GM04503 (cell line): ENCODE measurements at regions not wholly inside any gene's neighbourhood (a gene's known extent, or its start where the extent isn't known, plus 50 kb on each side); places are given as distances from the start of the nearest gene placed in this dataset.

Source experiments
- DNase-seq: peaks from one replicate; pipeline ENCODE4 v3.0.0-alpha.2; 2012; ENCODE audit warnings: low read depth

GRCh38 chr2:51225377-51225776 is 193.4 kb upstream of the NRXN1 start:
- no peak for DNase-seq

GRCh38 chr2:51224790-51225189 is 192.9 kb upstream of the NRXN1 start:
- DNase-seq = no peak

- DNase-seq = no peak
Measured at GRCh38 chr2:51222106-51222505, 190.2 kb upstream of the NRXN1 start.

GRCh38 chr2:51220606-51221005 is 188.7 kb upstream of the NRXN1 start:
- no peak for DNase-seq

- no peak for DNase-seq
Measured at GRCh38 chr2:51220080-51220479, 188.1 kb upstream of the NRXN1 start.

- DNase-seq = no peak
Measured at GRCh38 chr2:51219468-51219867, 187.5 kb upstream of the NRXN1 start.

- no peak for DNase-seq
Measured at GRCh38 chr2:51218047-51218446, 186.1 kb upstream of the NRXN1 start.

GRCh38 chr2:51213826-51214225 is 181.9 kb upstream of the NRXN1 start:
- no peak for DNase-seq

- no peak for DNase-seq
Measured at GRCh38 chr2:51212374-51212773, 180.4 kb upstream of the NRXN1 start.

GRCh38 chr2:51208521-51208920 is 176.6 kb upstream of the NRXN1 start:
- DNase-seq = no peak

- DNase-seq = no peak
Measured at GRCh38 chr2:51201295-51201694, 169.4 kb upstream of the NRXN1 start.

GRCh38 chr2:51194656-51195055 is 162.7 kb upstream of the NRXN1 start:
- no peak for DNase-seq

GRCh38 chr2:51170273-51170672 is 138.3 kb upstream of the NRXN1 start:
- DNase-seq = no peak

GRCh38 chr2:51165534-51166260 is 133.8 kb upstream of the NRXN1 start:
- DNase-seq = no peak

- DNase-seq = no peak
Measured at GRCh38 chr2:51158251-51158650, 126.3 kb upstream of the NRXN1 start.

GRCh38 chr2:51153236-51153635 is 121.3 kb upstream of the NRXN1 start:
- no peak for DNase-seq

- no peak for DNase-seq
Measured at GRCh38 chr2:51151490-51152140, 119.7 kb upstream of the NRXN1 start.

- DNase-seq = no peak
Measured at GRCh38 chr2:51149725-51150124, 117.8 kb upstream of the NRXN1 start.

- no peak for DNase-seq
Measured at GRCh38 chr2:51145761-51146160, 113.8 kb upstream of the NRXN1 start.

GRCh38 chr2:51120754-51121280 is 88.9 kb upstream of the NRXN1 start:
- DNase-seq = no peak

GRCh38 chr2:51111532-51111931 is 79.6 kb upstream of the NRXN1 start:
- no peak for DNase-seq

- no peak for DNase-seq
Measured at GRCh38 chr2:51108794-51109193, 76.9 kb upstream of the NRXN1 start.

- DNase-seq = no peak
Measured at GRCh38 chr2:51107841-51108240, 75.9 kb upstream of the NRXN1 start.

- no peak for DNase-seq
Measured at GRCh38 chr2:51105811-51106210, 73.9 kb upstream of the NRXN1 start.
